GM12873 (cell line): ENCODE measurements at regions not wholly inside any gene's neighbourhood (a gene's known extent, or its start where the extent isn't known, plus 50 kb on each side); places are given as distances from the start of the nearest gene placed in this dataset.

Experiments used
- TF ChIP-seq, protein P1 (sequence below): IDR thresholded peaks from 2 replicates; pipeline ENCODE4 v1.5.1; 2012; ENCODE audit warnings: low read depth, mild to moderate bottlenecking, moderate library complexity, low read length, control low read depth; ENCODE audit not compliant: insufficient read depth; ENCODE audit errors: missing control alignments

GRCh38 chr4:75285837-75286236 lies 228.4 kb downstream of the RCHY1 start:
- TF ChIP-seq, protein P1, sequence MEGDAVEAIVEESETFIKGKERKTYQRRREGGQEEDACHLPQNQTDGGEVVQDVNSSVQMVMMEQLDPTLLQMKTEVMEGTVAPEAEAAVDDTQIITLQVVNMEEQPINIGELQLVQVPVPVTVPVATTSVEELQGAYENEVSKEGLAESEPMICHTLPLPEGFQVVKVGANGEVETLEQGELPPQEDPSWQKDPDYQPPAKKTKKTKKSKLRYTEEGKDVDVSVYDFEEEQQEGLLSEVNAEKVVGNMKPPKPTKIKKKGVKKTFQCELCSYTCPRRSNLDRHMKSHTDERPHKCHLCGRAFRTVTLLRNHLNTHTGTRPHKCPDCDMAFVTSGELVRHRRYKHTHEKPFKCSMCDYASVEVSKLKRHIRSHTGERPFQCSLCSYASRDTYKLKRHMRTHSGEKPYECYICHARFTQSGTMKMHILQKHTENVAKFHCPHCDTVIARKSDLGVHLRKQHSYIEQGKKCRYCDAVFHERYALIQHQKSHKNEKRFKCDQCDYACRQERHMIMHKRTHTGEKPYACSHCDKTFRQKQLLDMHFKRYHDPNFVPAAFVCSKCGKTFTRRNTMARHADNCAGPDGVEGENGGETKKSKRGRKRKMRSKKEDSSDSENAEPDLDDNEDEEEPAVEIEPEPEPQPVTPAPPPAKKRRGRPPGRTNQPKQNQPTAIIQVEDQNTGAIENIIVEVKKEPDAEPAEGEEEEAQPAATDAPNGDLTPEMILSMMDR: no peak

DNA sequence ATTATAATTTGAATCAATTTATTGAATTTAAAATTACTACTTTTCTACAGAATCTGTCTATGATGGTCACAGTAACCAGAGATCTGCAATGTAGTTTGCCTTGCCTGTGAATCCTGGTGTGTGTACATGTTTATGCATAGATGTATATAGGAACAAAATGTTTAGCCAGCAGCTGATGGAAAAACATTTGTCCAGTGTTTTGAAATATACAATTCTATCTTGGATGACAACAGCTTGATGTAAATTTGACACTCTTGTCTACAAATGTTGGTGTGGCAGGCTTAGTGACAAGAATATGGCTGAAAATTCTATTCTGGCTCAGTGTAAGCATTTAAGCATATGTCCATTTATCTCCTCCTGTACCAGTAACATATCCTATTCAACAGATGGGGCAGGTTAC lies 229.4 kb downstream of the RCHY1 start:
- TF ChIP-seq, protein P1: no peak

GRCh38 chr4:75259306-75259705 lies 254.9 kb downstream of the RCHY1 start:
- TF ChIP-seq, protein P1: no peak

DNA sequence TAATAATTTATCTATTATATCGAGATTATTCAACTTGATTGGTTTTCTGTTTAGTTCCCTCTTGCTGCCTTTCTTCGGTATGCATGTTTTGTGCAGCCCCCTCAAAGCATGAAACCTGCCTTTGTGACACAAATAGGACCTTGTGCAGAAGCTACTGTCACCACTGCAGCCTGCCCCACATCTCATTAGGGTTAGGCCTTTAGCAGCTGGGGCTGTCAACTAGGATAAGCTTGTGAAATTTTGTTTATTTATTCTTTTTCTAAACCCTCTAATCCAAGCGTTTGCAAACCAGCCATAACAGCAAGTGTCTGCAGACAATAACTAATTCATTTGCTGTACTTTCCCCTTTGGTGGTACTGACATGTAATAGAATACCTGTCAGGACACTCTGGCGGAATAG lies 258.9 kb downstream of the RCHY1 start:
- TF ChIP-seq, protein P1: no peak

DNA sequence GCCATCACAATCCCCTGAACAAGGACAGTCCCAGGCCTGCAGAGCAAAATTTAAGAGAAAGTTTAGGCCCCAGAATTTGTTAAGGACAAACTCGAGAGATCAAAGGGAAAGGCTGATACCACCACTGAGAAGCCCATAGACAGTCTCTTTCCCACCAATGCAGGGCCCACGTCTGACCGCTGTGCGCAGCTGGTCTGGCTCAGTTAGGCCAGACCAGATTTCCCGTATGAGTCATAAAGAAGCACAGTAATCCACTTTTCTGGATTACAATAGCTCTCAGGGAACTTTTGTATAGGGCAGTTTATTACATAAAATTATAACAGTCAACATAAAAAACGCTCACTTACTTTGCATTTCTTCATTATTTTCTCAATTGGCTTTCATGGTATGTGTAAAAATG lies 259.5 kb downstream of the RCHY1 start:
- TF ChIP-seq, protein P1: no peak

GRCh38 chr4:75251547-75251946 lies 262.7 kb downstream of the RCHY1 start:
- TF ChIP-seq, protein P1: no peak

DNA sequence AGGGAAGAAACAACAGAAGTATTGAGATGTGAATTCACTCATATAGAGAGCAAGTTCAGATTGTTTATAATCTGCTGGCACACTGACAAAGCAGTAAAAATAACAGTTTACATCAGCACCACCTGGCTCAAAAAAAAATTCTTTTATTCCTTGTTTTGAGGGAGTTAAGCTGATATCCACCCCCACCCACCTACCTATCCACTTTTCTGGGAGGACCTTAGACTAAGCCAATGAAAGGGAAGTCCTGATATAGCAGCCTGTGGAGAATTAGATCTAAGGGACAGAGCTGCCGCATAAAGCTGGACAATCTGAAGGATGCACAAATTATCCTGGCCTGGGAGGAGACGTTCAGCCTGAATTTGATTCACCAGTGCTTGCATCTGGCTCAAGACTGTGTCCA lies 264.5 kb downstream of the RCHY1 start:
- TF ChIP-seq, protein P1: no peak

DNA sequence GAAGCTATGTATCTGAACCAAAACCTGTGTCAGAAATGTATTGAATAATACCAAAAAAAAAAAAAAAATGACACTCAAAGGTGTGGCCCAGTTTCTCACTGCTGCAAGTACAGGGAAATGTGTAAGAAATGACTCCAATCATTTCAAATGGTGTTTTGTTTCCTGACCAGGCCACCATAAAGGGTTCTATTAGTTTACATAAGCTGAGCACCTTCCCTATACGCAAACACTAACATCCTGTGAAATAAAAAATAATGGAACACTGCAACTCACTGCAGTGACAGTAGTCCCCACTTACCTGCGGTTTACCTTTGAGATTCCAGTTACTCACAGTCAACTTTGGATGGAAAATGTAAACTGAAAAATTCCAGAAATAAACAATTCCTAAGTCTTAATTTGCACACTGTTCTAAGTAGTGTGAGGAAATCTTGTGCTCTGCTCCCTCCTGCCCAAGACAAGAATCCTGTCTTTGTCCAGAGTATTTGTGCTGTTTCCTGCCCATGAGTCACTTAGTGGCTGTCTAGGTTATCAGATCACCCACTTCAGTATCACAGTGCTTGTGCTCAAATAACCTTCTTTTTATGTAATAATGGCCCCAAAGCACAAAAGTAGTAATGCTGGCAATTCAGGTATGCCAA lies 265.3 kb downstream of the RCHY1 start:
- TF ChIP-seq, protein P1: no peak
